Body of pancreas (tissue), 4 donors: ENCODE measurements at regions not wholly inside any gene's neighbourhood (a gene's known extent, or its start where the extent isn't known, plus 50 kb on each side); places are given as distances from the start of the nearest gene placed in this dataset.
"Not testable (repeated sequence)": the region's sequence is repeated elsewhere in the genome, so short reads cannot be mapped to it uniquely, and the experiment has no call there.

ENCODE experiments used
- CTCF ChIP-seq, 7 experiments: fragments of 450-650 bp in 4 of 7; fragments of 200-600 bp in 3 of 7; sonication (generic) in 3 of 7; IDR thresholded peaks; one replicate each; pipeline ENCODE4 v1.5.1; 2016 to 2019; ENCODE audit warnings: antibody characterized with exemption in 7 of 7
- POLR2A ChIP-seq, 3 donors: fragments of 450-650 bp; IDR thresholded peaks; one replicate each; pipeline ENCODE4 v1.6.1; 2016; ENCODE audit warnings: antibody characterized with exemption in 3 of 3, mild to moderate bottlenecking in 2 of 3

- not testable (repeated sequence) for TF ChIP-seq CTCF, POLR2A (IDR thresholded peaks at IDR 0.05)
Measured at GRCh38 chr4:59556191-59556590, 1643.9 kb upstream of the ADGRL3 start.
